B cell (primary cell): ENCODE measurements at regions not wholly inside any gene's neighbourhood (a gene's known extent, or its start where the extent isn't known, plus 50 kb on each side); places are given as distances from the start of the nearest gene placed in this dataset.

Source experiments
- ATAC-seq: fragments of 200-7000 bp; cut with Tn5 transposase; one replicate; pipeline ENCODE4 v1.10.0; 2021; ENCODE audit warnings: low read depth, mild to moderate bottlenecking, moderate number of reproducible peaks, moderate library complexity
- CTCF ChIA-PET: fragments of 350-600 bp; sonication (Branson Sonifier 250); formaldehyde crosslinking; loops from one replicate; lab custom pipeline; 2021; ENCODE audit warnings: antibody characterized with exemption, inconsistent platforms; lab: Charles Lee
- POLR2A ChIA-PET: fragments of 350-600 bp; sonication (Branson Sonifier 250); formaldehyde crosslinking; loops from one replicate; lab custom pipeline; 2021; ENCODE audit warnings: antibody characterized with exemption; lab: Charles Lee
- DNase-seq: peaks from one replicate; pipeline ENCODE4 v3.0.0; 2013
- H2AFZ ChIP-seq: 2 replicates; pipeline ENCODE4 v1.6.1; 2012; ENCODE audit warnings: mild to moderate bottlenecking, low read depth, low read length; ENCODE audit not compliant: insufficient read depth, poor library complexity, severe bottlenecking
- H3K27ac ChIP-seq, 2 donors: 1 replicate in 1 of 2; 2 replicates in 1 of 2; pipeline ENCODE4 v1.5.1; 2012 to 2013; ENCODE audit warnings: low read length in 2 of 2, mild to moderate bottlenecking in 2 of 2, moderate library complexity in 1 of 2
- H3K27me3 ChIP-seq, 4 experiments: fragments of 200-600 bp in 1 of 4; sonication (generic) in 1 of 4; replicated peaks in 1 of 4; 1 replicate in 2 of 4; 2 replicates in 2 of 4; pipeline versions ENCODE4 v1.6.1 to v1.7.0; 2013 to 2016; ENCODE audit warnings: low read length in 3 of 4, mild to moderate bottlenecking in 2 of 4, mixed read lengths in 1 of 4, moderate library complexity in 1 of 4; ENCODE audit not compliant: insufficient read depth in 4 of 4, control insufficient read depth in 3 of 4; ENCODE audit errors: control extremely low read depth in 1 of 4
- H3K36me3 ChIP-seq, 2 experiments: replicated peaks in 1 of 2; 1 replicate in 1 of 2; 2 replicates in 1 of 2; pipeline versions ENCODE4 v1.6.1 to v1.7.1; 2013; ENCODE audit warnings: low read length in 1 of 2; ENCODE audit not compliant: insufficient read depth in 2 of 2, control insufficient read depth in 1 of 2; ENCODE audit errors: control extremely low read depth in 1 of 2, extremely low read depth in 1 of 2
- H3K4me1 ChIP-seq, 2 donors: fragments of 200-600 bp in 1 of 2; sonication (generic) in 1 of 2; 1 replicate in 1 of 2; 2 replicates in 1 of 2; pipeline versions ENCODE4 v1.5.1 to v1.6.1; 2013 to 2017; ENCODE audit warnings: low read length in 2 of 2; ENCODE audit not compliant: control insufficient read depth in 2 of 2, insufficient read depth in 2 of 2
- H3K4me2 ChIP-seq: replicated peaks from 2 replicates; pipeline ENCODE3; 2012; ENCODE audit warnings: mild to moderate bottlenecking, low read depth, low read length; ENCODE audit not compliant: poor library complexity, severe bottlenecking
- H3K4me3 ChIP-seq, 5 experiments: fragments of 200-600 bp in 1 of 5; sonication (generic) in 1 of 5; 1 replicate in 3 of 5; 2 replicates in 2 of 5; pipeline versions ENCODE4 v1.5.1 to v1.7.0; 2011 to 2016; ENCODE audit warnings: low read length in 4 of 5, mild to moderate bottlenecking in 4 of 5, low read depth in 2 of 5, control low read depth in 1 of 5, moderate library complexity in 1 of 5; ENCODE audit not compliant: insufficient read depth in 1 of 5; ENCODE audit errors: control extremely low read depth in 1 of 5, extremely low read depth in 1 of 5
- H3K79me2 ChIP-seq: fragments of 200-600 bp; sonication (generic); one replicate; pipeline ENCODE4 v1.6.0; 2016; ENCODE audit warnings: low read length; ENCODE audit not compliant: control insufficient read depth, insufficient read depth
- H3K9ac ChIP-seq: fragments of 200-600 bp; sonication (generic); 2 replicates; pipeline ENCODE4 v1.6.1; 2017; ENCODE audit warnings: mild to moderate bottlenecking, low read length, moderate library complexity
- H3K9me3 ChIP-seq, 3 donors: one replicate each; pipeline versions ENCODE4 v1.6.1 to v1.7.1; 2013; ENCODE audit warnings: low read length in 2 of 3; ENCODE audit not compliant: control insufficient read depth in 2 of 3, insufficient read depth in 1 of 3; ENCODE audit errors: control extremely low read depth in 1 of 3
- H4K20me1 ChIP-seq: 2 replicates; pipeline ENCODE4 v1.6.0; 2012; ENCODE audit warnings: mild to moderate bottlenecking, low read length; ENCODE audit not compliant: insufficient read depth, control insufficient read depth, poor library complexity, severe bottlenecking
- H3K27ac Mint-ChIP-seq: one replicate; pipeline ENCODE4 v1.8.0; 2021; ENCODE audit warnings: mixed read lengths
- H3K27me3 Mint-ChIP-seq: one replicate; pipeline ENCODE4 v1.8.0; 2021; ENCODE audit warnings: mixed read lengths
- H3K4me1 Mint-ChIP-seq: one replicate; pipeline ENCODE4 v1.8.0; 2021; ENCODE audit warnings: mixed read lengths
- H3K4me3 Mint-ChIP-seq: one replicate; pipeline ENCODE4 v1.8.0; 2021; ENCODE audit warnings: mixed read lengths
- H3K9me3 Mint-ChIP-seq: one replicate; pipeline ENCODE4 v1.8.0; 2022; ENCODE audit warnings: mixed read lengths; ENCODE audit not compliant: insufficient read depth
- EZH2 ChIP-seq: IDR thresholded peaks from 2 replicates; pipeline ENCODE4 v1.6.1; 2012; ENCODE audit warnings: borderline replicate concordance, low read depth, mild to moderate bottlenecking, moderate library complexity, low read length; ENCODE audit not compliant: insufficient read depth, poor library complexity, severe bottlenecking
- WGBS: methylation state at CpG from one replicate; pipeline ENCODE4 v1.1.5; 2013; ENCODE audit warnings: missing lambda C conversion rate; ENCODE audit not compliant: insufficient coverage; 5-methylcytosine and 5-hydroxymethylcytosine counted together
- intact Hi-C: fragments of 100-400 bp; cut with micrococcal nuclease; formaldehyde crosslinking; loops from one replicate; pipeline ENCODE4 v1.10.0; 2022
- TF ChIP-seq, protein P1 (sequence below): fragments of 200-600 bp; IDR thresholded peaks from one replicate; pipeline ENCODE4 v1.8.0; 2022; ENCODE audit warnings: antibody characterized with exemption, mild to moderate bottlenecking

DNA sequence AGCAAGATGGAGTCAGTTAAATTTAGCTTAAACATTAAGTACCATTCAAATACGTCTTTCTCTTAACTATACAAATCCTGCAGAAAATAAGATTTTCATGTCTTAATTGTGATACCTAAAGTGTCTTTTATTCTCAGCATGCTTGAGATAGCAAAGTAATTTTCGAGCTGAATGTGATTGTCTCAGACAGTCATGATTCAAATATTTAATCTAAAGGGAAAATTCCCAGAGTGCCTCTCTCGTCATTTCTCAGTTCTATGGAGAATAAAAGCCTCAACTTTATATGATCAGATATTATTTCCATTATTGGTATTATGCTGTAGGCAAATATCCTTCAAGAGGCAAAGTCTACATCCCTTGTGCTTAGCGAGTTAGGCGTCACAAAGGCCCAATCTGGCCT is 589.9 kb downstream of the TAFA4 start:
- no peak for DNase-seq
- Histone ChIP-seq H3K27me3 (no peaks in the 10 kb centered on the region), H3K4me2 (no peak overlapping the region), H3K9me3 (no peaks in the 10 kb centered on the region), H3K79me2 (no peaks in the 10 kb centered on the region), H3K9ac (no peak overlapping the region), H2AFZ (no peak overlapping the region), H3K4me1 (no peaks in the 10 kb centered on the region), H3K4me3 (no peak overlapping the region), H3K27ac (no peak overlapping the region), H4K20me1 (no peaks in the 10 kb centered on the region), H3K36me3 (no peaks in the 10 kb centered on the region)
- no CpG with 5 or more reads among the region's 5 CpGs for WGBS
- CTCF ChIA-PET = no interaction called here
- intact Hi-C loops = no loop called here
- no peak for TF ChIP-seq EZH2
- TF ChIP-seq, protein P1, sequence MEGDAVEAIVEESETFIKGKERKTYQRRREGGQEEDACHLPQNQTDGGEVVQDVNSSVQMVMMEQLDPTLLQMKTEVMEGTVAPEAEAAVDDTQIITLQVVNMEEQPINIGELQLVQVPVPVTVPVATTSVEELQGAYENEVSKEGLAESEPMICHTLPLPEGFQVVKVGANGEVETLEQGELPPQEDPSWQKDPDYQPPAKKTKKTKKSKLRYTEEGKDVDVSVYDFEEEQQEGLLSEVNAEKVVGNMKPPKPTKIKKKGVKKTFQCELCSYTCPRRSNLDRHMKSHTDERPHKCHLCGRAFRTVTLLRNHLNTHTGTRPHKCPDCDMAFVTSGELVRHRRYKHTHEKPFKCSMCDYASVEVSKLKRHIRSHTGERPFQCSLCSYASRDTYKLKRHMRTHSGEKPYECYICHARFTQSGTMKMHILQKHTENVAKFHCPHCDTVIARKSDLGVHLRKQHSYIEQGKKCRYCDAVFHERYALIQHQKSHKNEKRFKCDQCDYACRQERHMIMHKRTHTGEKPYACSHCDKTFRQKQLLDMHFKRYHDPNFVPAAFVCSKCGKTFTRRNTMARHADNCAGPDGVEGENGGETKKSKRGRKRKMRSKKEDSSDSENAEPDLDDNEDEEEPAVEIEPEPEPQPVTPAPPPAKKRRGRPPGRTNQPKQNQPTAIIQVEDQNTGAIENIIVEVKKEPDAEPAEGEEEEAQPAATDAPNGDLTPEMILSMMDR = no peak
- POLR2A ChIA-PET = no interaction called here
- Mint-ChIP-seq H3K4me3 (no peak overlapping the region), H3K27ac (no peak overlapping the region), H3K27me3 (no peaks in the 10 kb centered on the region), H3K9me3 (no peaks in the 10 kb centered on the region), H3K4me1 (no peaks in the 10 kb centered on the region)
- ATAC-seq = no peak

DNA sequence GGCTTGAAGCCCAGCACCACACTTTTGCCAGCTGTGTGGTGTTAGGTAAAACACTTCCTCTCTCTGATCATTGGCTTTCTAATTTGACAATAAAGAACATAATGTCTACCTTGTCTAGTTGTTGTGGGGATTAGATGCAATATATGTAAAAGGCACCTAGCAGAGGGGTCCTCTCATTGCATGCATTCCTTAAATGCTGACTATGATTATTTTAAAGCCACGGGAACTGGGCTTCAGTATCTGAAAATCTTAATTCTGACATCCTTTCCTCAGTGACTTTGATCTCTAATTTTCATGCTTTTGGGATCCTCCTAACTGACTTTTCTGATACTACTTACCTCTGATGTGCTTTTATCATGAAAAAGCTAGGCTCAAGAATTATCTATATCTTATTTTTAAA is 596.3 kb downstream of the TAFA4 start:
- Histone ChIP-seq H3K4me1 (no peaks in the 10 kb centered on the region), H2AFZ (no peak overlapping the region), H3K4me2 (no peak overlapping the region), H3K27me3 (no peaks in the 10 kb centered on the region), H3K9ac (no peak overlapping the region), H4K20me1 (no peaks in the 10 kb centered on the region), H3K4me3 (no peak overlapping the region), H3K79me2 (no peaks in the 10 kb centered on the region), H3K36me3 (no peaks in the 10 kb centered on the region), H3K27ac (no peak overlapping the region), H3K9me3 (peaks cover 0 to 4% (median 0%) of the 10 kb centered on the region in 3 donors)
- WGBS = 80% methylated on average over 1 of the region's 1 CpG
- POLR2A ChIA-PET = no interaction called here
- TF ChIP-seq, protein P1 = no peak
- TF ChIP-seq EZH2 = no peak
- no peaks in the 10 kb centered on the region for H3K9me3 Mint-ChIP-seq
- intact Hi-C loops = no loop called here
- CTCF ChIA-PET = no interaction called here
- ATAC-seq (no peak), DNase-seq (no peak)
- no peaks in the 10 kb centered on the region for H3K4me1 Mint-ChIP-seq
- H3K4me3 Mint-ChIP-seq = no peak overlapping the region
- H3K27ac Mint-ChIP-seq = no peak overlapping the region
- no peaks in the 10 kb centered on the region for H3K27me3 Mint-ChIP-seq
